HG03442 (cell line): ENCODE measurements at regions not wholly inside any gene's neighbourhood (a gene's known extent, or its start where the extent isn't known, plus 50 kb on each side); places are given as distances from the start of the nearest gene placed in this dataset.
A peak's percentile ranks its signal among the peaks of the same experiment; 100 is the strongest.
"Not testable (repeated sequence)": the region's sequence is repeated elsewhere in the genome, so short reads cannot be mapped to it uniquely, and the experiment has no call there.

Experiments
- ATAC-seq: cut with Tn5 transposase; IDR thresholded peaks from one replicate; pipeline ENCODE4 v1.9.1; 2021; ENCODE audit warnings: mild to moderate bottlenecking, moderate library complexity; ENCODE audit not compliant: unreplicated experiment

DNA sequence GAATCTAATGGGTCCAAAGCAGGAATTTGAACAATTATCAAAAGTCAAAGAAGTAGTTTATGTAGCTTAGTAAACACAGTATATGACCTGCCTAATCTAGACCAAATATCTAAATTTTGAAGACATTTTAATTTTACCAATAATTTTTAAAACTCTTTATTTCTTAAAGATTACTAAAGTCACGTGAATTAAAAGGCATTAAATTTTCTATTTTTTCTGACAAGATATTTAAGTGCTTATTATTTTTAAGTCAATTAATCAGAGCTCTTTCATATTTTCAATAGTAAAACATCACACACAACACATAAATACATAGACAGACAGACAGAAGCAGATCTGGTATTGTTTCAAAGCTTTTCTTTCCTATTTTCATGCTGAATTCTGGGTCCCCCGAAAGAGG lies 89.5 kb downstream of the ZNF467 start:
- no peak for ATAC-seq

DNA sequence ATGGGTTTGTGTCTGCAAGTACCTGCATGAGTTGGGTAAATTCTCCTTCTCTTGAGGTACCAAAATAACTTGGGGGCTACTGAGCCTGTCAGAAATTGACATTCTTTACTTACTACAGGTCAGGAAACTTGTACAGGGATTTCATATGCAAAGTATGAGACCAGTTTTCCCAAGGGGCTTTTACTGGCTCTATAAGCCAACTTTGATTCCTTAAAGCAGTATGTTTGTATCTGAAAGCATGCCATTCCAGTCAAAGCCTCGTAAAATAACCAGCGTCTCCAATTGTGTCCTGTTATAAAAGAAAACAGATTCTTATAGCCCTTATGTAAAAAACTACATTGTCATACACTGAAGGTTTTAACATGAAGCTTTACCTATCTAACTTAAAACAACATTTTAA lies 90.2 kb downstream of the ZNF467 start:
- no peak for ATAC-seq

DNA sequence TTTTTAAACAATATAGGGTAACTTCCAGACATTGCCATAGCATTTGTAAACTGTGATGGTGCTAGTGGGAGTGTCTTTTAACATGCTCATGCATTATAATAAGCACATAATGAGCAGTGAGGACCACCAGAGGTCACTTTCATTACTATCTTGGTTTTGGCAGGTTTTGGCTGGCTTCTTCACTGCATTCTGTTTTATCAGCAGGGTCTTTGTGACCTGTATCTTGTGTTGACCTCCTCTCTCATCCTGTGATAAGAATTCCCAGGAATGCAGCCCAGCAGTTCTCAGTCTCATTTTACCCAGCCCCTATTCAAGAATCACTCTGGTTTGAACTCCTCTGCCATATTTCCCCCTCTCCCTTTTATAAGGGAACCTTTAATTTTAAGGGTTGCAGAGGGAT lies 91.3 kb downstream of the ZNF467 start:
- no peak for ATAC-seq

DNA sequence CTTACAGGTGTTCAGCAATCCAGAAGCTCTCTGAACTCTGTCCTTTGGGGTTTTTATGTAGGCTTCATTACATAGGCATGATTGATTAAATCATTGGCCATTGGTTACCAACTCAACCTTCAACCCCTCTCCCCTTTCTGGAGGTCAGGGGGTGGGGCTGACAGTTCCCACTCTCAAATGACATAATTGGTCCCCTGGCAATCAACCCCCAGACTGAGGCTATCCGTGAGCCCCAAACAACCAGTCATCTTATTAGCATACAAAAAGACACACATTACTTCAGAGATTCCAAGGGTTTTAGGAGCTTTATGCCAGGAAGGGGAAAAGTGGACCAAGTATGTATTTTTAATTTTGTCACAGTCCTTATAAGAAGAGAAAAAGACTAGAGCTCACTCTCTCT lies 92.1 kb downstream of the ZNF467 start:
- no peak for ATAC-seq

DNA sequence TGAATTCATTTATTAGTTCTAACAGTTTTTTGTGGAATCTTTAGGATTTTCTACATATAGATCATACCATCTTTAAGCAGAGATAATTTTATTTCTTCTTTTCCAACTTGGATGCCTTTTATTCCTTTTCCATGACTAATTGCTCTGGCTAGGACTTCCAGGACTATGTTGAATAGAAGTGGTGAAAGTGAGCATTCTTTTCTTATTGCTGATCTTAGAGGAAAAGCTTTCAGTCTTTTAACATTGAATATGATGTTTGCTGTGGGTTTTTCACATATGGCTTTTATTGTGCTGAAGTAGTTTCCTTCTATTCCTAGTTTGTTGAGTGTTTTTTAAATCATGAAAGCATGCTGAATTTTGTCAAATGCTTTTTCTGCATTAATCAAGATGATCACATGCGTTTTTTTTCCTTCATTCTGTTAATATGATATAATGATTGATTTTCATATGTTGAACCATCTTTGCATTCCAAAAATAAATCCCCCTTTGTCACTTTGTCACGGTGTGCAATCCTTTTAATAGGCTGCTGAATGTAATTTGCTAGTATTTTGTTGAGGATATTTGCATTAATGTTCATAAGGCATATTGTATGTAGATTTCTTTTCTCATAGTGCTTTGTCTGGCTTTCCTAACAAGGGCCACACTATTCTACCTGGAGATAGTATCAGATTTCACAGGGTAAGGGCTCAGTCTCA lies 92.9 kb downstream of the ZNF467 start:
- ATAC-seq: no peak

DNA sequence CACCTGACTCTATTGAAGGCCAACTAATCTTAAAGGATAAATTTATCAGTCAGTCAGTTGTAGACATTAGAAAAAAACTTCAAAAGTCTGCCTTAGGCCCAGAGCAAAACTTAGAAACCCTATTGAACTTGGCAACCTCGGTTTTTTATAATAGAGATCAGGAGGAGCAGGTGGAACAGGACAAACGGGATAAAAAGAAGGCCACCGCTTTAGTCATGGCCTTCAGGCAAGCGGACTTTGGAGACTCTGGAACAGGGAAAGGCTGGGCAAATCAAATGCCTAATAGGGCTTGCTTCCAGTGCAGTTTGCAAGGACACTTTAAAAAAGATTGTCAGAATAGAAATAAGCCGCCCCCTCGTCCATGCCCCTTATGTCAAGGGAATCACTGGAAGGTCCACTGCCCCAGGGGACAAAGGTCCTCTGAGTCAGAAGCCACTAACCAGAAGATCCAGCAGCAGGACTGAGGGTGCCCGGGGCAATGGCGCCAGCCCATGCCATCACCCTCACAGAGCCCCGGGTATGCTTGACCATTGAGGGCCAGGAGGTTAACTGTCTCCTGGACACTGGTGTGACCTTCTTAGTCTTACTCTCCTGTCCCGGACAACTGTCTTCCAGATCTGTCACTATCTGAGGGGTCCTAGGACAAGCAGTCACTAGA lies 98.5 kb downstream of the ZNF467 start:
- ATAC-seq: not testable (repeated sequence)

DNA sequence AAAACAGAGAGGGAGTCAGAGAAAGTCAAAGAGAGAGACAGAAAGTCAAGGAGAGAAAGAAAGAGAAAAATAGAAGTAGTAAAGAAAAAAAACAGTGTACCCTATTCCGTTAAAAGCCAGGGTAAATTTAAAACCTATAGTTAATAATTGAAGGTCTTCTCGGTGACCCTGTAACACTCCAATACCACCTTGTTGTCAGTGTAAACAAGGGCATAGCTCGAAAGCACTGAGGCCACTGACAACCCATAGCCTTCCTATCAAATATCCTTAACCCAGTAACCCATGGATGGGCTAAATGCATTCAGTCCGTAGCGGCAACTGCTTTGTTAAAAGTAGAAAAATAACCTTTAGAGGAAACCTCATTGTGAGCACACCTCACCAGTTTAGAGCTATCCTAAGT lies 100.4 kb downstream of the ZNF467 start:
- ATAC-seq: no peak

DNA sequence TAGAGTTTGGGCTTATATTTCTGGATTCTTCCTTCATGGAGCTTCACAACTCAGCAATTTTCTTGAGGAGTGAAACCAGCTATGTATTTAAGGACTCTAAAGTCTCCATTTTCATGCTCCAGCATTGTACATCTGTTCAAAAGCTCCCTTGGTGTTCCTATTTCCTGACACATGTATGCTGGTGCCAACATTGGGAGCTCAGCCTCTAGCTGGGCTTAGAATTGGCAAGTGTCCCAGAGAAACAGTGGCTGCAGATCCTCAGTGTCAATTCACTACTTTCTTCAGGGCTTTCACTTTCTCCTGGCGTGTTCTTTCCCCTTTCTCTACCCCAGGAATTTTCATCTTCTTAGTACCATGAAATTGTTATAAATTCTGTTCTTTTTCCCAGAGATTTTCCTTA lies 103.1 kb downstream of the ZNF467 start:
- no peak for ATAC-seq

DNA sequence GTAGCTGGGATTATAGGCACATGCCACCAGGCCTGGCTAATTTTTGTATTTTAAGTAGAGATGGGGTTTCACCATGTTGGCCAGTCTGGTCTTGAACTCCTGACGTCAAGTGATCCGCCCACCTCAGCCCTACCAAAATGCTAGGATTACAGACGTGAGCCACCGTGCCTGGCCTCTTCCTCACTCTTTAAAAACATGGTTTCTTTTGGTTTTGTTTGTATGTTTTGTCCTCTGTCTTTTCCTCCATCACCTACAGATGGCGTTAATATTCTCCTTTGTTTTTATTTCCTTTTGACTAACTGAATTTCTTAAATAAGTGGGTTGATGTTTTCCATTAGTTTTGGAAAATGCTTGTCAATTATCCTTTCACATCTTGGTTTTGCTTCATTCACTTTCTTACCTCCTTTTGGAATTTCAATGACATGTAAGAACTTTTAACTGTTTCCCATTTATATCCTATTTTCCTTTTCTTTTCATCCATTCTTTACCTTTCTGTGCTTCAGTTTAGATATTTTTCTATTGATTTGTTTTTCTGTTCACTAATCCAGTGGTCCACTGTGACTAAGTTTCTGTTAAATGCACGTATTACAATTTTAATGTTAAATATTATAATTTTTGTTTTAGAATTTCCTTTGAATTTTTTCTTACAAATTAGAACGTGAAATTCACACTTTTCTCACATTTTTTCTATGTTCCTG lies 104.1 kb downstream of the ZNF467 start:
- ATAC-seq: no peak

DNA sequence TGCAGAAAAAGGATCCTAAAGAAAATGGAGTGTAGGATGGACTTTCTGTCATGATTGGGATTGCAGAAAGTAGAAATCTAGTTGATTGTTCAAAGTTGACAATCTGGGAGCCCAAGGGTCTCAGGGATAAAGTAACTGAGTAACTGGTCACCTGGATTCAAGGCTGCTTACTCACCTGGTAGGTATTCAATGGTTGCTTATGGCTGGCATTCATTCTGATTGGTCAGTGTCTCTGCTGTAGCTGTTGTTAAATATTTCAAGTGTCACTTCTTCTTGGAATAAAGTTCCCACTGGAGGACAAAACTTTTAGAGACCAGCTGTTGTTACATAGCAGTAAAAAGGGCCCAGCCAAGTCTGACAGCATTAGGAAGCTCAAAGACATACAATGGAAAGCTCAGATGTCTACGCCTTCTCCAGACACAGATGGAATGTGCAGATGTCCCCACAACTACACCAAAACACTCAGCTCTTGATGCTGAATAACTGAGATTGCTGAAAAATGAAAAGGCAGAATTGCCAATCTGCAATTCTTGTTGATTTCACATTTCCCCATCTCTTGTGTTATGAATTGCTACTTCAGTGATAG lies 106.9 kb downstream of the ZNF467 start:
- no peak for ATAC-seq

DNA sequence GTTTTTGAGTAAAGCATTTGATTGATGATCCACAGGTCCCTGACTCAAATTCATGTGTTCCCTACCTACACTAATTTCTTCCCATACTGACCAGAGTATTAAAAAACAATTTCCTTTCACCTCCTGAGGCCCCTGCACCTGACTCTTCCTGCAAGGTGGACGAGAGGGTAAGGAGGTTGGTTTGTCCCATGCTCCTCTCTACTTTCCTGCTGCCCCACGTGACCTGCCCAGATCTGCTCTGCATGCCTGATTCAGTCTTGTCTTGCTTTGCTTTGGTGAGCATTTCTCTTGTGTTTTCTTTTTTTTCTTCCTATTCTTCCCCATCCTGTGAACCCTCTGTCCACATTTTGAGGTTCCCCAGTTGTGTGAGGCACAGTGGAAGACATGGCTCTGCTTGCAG lies 107.8 kb downstream of the ZNF467 start:
- not testable (repeated sequence) for ATAC-seq

DNA sequence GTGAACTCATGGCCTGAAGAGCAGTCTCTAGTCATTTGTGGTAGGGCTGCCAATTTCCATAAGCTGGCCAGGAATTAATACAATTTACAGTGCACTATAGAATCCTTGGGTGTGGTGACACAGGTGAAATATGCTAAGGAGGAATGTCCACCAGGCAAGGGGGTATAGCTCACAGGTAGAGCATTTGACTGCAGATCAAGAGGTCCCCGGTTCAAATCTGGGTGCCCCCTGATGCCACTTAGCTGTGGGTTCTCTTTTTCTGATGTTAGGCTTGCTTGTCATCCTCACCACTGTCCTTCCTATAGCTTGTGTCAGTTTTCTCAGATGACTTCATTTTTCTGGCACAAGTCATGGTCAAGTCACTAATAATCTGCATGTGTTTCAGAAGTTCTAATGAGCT lies 108.7 kb downstream of the ZNF467 start:
- no peak for ATAC-seq

DNA sequence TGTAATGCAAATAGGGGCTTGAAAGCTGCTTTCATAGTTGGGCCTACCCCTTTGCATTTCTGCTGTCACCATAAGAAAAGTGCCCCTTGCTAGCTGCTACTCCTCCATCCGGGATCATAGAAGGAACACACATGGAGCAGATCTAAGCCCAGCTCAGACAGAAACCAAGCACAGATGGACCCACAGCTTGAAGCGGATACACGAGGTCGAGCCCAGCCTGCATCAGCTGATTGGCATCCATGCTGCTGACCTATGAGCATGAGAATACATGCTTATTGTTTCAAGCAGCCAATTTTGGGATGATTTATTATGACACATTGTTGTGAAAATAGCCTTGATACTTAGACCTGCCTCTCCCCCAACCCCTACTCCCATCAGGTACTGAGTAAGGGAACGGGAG lies 109.2 kb downstream of the ZNF467 start:
- no peak for ATAC-seq

DNA sequence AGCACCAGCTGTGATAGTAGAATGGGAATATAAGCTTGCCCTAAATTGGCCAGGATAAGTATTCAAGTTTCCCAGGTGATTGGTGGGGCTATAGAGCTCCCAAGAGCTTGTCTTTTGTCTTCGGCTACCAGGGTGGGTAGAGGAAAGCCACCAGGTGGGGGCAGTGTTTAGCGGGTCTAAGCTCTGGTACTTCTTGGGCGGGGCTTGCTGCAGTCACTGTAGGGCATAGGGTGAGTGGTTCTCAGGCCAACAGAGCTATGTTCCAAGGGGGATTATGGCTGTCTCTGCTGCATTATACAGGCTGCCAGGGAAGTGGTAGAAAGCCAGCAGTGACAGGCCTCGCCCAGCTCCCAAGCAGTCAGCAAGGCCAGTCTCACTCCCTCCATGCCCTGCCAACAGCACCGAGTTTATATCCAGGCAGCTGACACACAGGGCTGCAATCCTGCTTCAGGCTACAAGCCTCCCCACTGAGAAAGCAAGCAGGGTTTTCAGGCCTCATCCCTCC lies 110.7 kb downstream of the ZNF467 start:
- ATAC-seq: peak; percentile 91

DNA sequence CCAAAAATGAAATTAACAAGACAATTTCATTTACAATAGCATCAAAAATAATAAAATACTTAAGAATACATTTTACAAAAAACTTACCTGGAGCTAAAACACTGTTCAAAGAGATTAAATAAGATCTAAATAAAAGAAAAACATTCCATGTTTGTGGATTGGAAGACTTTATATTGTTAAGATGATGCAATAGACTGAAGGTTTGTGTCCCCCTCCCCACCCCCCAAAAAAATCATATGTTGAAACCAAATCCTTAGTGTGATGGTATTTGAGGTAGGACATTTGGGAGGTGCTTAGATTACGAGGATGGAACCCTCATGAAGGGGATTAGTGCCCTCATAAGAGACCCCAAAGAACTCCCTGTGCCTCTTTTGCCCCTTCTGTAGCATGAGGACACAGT lies 117.6 kb downstream of the ZNF467 start:
- ATAC-seq: no peak

DNA sequence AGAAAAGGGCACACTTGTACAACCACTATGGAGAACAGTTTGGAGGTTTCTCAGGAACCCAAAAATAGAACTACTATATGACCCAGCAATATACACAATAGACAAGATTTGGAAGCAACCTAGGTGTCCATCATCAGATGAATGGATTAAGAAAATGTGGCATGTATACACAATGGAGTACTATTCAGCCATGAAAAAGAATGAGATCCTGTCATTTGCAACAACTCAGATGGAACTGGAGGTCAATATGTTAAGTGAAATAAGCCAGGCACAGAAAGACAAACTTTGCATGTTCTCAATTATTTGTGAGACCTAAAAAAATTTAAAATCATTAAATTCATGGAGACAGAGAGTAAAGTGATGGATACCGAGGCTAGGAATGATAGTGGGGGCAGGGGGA lies 118.8 kb downstream of the ZNF467 start:
- no peak for ATAC-seq

DNA sequence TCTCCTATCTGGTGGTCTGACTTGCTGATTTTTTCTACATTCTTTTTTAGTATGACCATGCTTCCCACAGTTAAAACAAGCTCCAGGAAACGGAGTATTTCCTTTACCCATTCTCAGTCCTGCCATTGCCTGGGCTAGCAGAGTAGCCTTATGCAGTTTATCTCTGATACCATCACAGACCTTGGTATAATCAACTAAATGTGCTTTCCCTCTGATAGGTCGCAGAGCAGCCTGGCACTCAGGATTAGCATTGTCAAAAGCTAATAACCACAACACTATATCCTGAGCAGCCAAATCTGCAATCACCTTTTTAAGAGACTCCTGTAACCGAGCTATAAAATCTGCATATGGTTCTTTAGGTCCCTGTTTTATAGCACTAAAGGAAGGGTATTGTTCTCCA lies 123.2 kb downstream of the ZNF467 start:
- not testable (repeated sequence) for ATAC-seq

DNA sequence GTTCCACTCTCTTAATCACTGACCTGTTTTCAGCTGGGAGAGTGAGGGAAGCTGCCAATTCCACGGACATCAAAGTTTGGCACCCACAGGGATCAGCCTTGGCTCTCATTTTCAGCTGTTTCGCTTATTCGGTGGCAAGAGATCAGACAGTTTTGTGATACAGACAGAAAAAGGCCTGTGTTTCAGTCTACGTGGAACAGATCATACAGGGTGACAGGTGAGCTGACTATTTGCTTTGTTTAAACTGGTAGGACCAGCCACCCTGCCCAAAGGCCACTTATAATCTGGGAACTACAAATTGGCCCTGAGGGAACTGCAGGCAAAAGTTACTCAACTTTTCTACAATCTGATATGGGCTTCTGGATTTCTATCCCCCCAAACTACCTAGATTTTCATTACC lies 128.6 kb downstream of the ZNF467 start:
- ATAC-seq: no peak

DNA sequence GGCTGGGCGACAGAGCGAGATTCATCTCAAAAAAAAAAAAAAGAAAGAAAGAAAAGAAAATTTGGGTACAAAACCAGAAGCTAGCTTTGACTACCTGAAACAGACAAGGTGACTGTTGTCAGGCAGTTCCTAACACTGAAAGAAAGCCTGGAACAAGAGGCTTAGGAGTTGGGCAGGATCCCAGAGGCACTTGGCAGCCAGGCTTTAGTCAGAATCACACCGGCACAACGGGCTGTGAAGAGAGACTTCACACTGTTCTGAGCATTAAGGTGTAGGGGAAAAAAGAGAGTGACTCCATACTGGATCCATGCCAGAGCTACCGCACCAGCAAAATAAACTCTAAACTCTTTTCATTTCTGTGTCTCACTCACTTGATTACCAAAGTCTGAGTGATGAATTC lies 130.8 kb downstream of the ZNF467 start:
- ATAC-seq: no peak

DNA sequence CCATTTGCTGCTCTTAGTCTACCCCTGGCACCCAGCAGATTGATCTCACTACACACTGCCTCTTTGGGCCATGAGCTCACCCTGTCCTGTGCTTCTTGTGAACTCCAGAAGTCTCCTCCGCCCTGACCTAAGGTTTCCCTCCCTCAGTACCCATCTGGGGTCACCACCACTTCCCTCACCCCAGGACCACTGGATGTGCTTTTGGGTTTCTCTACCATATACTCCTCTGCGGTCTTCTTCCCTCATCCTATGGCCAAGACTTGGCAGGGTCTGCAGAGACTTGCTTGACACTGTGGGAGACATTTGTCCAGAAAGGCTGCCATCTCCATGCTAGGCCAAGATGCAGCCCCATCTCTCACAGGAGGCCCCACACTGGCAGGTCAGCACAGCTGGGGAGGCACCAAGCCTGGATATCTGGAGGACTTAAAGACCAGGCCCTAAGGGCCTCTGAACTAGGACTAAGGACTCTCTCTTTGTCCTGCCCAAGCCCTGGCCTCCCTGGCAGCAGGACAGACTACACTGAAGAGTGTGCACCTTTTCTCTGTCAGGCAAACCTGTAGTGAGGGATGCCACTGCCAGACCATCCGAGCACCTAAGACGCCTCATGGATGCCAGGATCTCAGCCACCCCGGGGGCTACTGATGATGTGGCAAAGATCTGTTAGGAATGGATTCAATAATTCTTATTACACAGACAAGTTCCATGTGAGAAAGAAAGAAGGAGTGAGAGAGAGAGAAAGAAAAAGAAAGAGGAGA lies 134.6 kb downstream of the ZNF467 start:
- no peak for ATAC-seq
